GM18907 (cell line): ENCODE measurements at regions not wholly inside any gene's neighbourhood (a gene's known extent, or its start where the extent isn't known, plus 50 kb on each side); places are given as distances from the start of the nearest gene placed in this dataset.

Source experiments
- ATAC-seq: cut with Tn5 transposase; IDR thresholded peaks from one replicate; pipeline ENCODE4 v1.9.1; 2021; ENCODE audit warnings: mild to moderate bottlenecking, moderate library complexity; ENCODE audit not compliant: unreplicated experiment

- no peak for ATAC-seq
Measured at GRCh38 chr6:150536835-150537234, 62.9 kb upstream of the PLEKHG1 start.

- ATAC-seq, result no peak
Measured at GRCh38 chr6:150537491-150537890, 62.2 kb upstream of the PLEKHG1 start.

DNA sequence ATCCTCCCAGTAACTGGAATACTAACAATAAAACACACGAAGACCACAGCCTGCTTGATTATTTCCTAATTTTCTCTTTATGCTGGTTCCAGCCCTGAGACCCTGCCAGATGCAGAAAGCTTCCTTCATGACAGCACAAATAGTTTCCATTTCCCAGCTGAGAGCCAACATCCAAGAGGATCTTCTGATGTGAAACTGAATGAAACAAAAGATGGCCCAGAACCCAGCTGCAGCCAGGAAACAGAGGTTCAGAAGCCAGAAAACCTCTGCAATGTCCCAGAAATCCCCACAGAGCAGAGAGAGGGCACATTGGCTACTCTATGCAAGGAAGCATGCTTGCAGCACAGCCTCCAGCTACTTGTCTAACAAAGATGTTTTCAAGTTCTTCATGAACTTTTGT, 61.8 kb upstream of the PLEKHG1 start:
- ATAC-seq, result no peak

DNA sequence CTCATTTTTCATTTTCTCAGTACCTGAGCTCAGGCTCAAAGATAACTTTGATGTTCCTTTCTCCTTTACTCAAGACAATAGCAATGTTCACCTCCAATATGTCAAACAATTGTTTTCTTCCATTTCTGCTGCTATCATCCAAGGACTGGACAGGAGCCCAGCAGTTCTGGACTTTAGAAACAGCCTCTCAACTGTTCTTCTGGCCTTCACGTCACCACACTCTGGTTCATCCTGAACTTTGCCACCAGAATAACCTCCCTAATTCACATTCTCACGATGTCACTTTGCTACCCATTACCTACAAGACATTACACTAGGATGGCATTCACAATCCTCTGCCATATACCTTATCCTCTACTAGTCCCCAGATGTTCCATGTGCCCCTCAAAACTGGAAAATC, 60.6 kb upstream of the PLEKHG1 start:
- ATAC-seq, result no peak

DNA sequence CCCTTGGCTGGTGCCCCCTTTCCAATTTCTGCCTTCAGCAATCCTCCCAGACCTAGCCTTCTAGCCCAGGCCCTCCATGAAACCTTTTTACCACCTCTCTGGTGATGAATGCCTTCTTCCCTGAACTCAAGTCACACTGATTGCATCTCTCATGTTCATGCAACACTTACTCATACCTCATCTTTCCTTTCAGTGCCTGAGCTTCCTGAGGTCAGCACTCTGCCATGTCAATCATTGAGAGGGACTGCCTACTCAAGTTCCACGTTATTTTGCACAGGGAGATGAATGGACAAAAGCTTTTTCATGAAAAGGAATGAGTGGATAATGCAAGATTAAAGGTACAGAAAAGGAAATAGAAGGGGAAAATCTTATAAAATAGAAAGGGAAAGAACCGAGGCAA, 60.1 kb upstream of the PLEKHG1 start:
- no peak for ATAC-seq

- no peak for ATAC-seq
Measured at GRCh38 chr6:150541576-150541975, 58.1 kb upstream of the PLEKHG1 start.

- no peak for ATAC-seq
Measured at GRCh38 chr6:150543178-150543577, 56.5 kb upstream of the PLEKHG1 start.

GRCh38 chr6:150544793-150545192, 54.9 kb upstream of the PLEKHG1 start:
- ATAC-seq, result no peak

DNA sequence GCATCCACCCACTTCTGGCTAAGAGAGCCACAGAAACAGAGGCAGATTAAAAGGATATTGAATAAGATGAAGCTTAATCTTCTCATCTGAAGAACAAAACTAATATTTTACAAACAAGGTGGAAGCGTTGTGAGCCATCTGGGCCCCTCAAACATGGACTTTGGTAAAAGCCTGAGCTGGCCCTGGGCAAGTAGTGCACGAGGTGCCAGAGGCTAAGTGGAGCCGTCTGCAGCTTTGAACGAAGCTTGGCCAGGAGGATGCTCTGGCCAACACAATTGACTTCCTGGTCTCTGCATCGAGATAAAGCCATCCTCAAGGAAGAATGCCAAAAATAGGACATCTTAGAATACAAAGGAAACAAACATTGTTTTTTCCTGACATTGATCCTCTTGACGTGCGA, 53.2 kb upstream of the PLEKHG1 start:
- ATAC-seq, result no peak

- ATAC-seq, result no peak
Measured at GRCh38 chr6:150547502-150548222, 52.0 kb upstream of the PLEKHG1 start.

DNA sequence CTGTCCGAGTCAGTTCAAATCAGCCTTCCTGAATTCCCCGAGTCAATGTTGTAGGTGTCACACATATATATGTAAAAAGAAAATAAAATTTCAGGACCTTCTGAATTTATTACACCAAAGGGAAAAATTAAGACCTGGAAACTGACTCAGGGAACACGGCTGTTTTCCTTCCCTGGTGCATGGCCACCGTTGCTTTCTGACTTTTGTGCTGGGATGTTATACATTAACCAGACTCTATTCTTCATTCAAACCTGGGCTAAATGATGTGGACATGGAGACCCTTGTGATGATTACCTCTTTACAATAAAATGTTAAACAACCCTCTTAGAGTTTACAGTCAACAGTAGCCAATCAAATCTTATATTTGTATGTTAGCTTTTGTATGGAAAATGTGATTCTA, 51.4 kb upstream of the PLEKHG1 start:
- no peak for ATAC-seq

DNA sequence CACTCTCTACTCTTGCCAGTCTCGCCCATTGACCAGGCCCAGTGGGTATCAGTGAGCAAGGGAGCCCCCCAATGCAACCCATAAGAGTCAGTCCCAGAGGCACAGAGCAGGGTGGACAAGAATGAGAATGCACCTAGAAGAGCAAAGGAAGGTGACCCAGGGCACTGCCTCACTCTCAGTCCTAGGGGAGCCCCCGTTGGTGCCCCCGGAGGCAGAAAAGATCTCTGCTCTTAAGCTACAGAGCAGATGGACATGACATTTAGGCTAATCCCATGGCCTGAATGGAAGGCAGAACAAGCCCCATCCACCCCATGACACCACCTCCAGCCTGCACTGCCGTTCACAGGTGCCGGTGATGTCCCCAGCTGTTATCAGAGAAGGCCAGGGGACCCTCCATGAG, 50.7 kb upstream of the PLEKHG1 start:
- no peak for ATAC-seq

- no peak for ATAC-seq
Measured at GRCh38 chr6:150549674-150550101, 50.0 kb upstream of the PLEKHG1 start.
